ENCODE measurements at regions not wholly inside any gene's neighbourhood (a gene's known extent, or its start where the extent isn't known, plus 50 kb on each side); places are given as distances from the start of the nearest gene placed in this dataset.

GRCh38 chr7:25832929-25833328 is 319.1 kb upstream of the NFE2L3 start:
- TF ChIP-seq, protein P1, sequence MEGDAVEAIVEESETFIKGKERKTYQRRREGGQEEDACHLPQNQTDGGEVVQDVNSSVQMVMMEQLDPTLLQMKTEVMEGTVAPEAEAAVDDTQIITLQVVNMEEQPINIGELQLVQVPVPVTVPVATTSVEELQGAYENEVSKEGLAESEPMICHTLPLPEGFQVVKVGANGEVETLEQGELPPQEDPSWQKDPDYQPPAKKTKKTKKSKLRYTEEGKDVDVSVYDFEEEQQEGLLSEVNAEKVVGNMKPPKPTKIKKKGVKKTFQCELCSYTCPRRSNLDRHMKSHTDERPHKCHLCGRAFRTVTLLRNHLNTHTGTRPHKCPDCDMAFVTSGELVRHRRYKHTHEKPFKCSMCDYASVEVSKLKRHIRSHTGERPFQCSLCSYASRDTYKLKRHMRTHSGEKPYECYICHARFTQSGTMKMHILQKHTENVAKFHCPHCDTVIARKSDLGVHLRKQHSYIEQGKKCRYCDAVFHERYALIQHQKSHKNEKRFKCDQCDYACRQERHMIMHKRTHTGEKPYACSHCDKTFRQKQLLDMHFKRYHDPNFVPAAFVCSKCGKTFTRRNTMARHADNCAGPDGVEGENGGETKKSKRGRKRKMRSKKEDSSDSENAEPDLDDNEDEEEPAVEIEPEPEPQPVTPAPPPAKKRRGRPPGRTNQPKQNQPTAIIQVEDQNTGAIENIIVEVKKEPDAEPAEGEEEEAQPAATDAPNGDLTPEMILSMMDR (IDR thresholded peaks at IDR 0.05; ENCODE audit: borderline replicate concordance, control extremely low read depth, extremely low read depth, insufficient read depth, missing control alignments): no peak
- in situ Hi-C loops (cut with MboI; ENCODE audit: low sequenced_read_pairs, unreplicated experiment): loop anchor here (25.0 kb wide), 1 partner anchor 446 kb away; no protein-coding TSS in a partner anchor
- DNase-seq (ENCODE audit: low spot score): no peak

- no peak for DNase-seq (ENCODE audit: low spot score)
- in situ Hi-C loops (cut with MboI; ENCODE audit: low sequenced_read_pairs, unreplicated experiment): loop anchor here (25.0 kb wide), 1 partner anchor 447 kb away; no protein-coding TSS in a partner anchor
- TF ChIP-seq, protein P1 (IDR thresholded peaks at IDR 0.05; ENCODE audit: borderline replicate concordance, control extremely low read depth, extremely low read depth, insufficient read depth, missing control alignments): no peak
Measured at GRCh38 chr7:25834050-25834449, 317.9 kb upstream of the NFE2L3 start.

- in situ Hi-C loops (cut with MboI; ENCODE audit: low sequenced_read_pairs, unreplicated experiment): loop anchor here (25.0 kb wide), 1 partner anchor 448 kb away; no protein-coding TSS in a partner anchor
- DNase-seq (ENCODE audit: low spot score): no peak
Measured at GRCh38 chr7:25835197-25835596, 316.8 kb upstream of the NFE2L3 start.

DNA sequence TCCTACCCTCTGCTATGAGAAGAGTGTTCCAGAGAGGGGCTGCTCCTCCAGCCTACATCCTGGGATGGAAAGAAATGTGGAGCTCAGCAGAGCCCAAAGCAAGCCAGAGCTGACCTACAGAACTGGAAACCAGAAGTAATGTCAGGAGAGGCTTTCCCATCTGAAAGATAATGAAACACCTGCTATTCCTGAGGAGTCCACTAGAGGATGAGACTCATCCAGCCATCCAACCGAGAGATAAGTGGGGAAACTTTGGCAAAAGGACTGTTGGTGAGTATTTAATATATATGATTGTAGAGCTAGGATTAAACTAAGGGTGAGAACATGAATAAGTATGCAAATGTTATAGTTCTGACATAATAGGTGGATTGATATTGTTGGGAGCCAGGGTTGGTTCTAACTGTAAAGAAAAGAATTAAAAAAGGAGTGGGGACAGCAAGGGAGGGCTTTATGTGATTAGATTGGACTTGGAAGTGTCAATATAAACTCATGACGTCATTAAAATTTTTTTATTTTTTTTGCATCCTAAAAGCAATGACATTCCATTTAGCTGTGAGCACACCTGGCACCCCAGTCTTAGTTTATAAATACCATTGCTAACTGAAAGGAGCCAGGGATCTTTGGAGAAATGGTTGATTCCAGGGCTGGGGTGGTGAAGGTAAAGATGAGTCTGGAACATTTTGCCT is 312.8 kb upstream of the NFE2L3 start:
- in situ Hi-C loops (cut with MboI; ENCODE audit: low sequenced_read_pairs, unreplicated experiment): loop anchor here (25.0 kb wide), 1 partner anchor 452 kb away; no protein-coding TSS in a partner anchor
- no peak for DNase-seq (ENCODE audit: low spot score)

More at GRCh38 chr7:25835197-25835596, 316.8 kb upstream of the NFE2L3 start:
- TF ChIP-seq, protein P1 (IDR thresholded peaks at IDR 0.05; ENCODE audit: borderline replicate concordance, control extremely low read depth, extremely low read depth, insufficient read depth, missing control alignments): no peak

DNA sequence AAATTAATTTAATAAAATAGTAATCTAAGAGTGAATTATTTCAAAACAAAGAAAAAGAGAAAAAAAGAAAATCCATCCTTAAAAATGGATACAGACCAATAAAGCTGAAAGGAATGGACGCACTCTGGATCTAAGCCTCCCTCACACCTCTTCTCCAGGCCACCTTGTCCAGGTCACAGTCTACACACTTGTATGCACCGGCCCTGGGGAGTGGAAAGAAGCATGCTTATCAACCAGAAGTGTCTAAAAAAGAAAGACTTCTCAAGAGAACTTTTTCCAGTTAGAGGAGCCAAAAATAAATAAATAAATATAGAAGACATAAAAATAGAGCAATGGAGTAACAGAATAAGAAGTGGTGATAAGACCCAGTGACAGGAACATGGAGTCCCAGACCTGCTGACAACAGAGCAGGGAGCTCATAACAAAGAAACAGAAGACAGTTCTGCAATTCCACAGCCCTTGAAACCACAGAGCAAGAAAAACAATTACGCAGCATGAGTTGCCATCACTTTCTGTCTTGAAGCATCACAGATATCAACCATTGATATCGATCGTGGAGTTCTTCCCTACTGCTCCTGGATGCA is 311.7 kb upstream of the NFE2L3 start:
- in situ Hi-C loops (cut with MboI; ENCODE audit: low sequenced_read_pairs, unreplicated experiment): loop anchor here (25.0 kb wide), 1 partner anchor 453 kb away; no protein-coding TSS in a partner anchor
- TF ChIP-seq, protein P1 (IDR thresholded peaks at IDR 0.05; ENCODE audit: borderline replicate concordance, control extremely low read depth, extremely low read depth, insufficient read depth, missing control alignments): no peak
- DNase-seq (ENCODE audit: low spot score): no peak

More for the DNA sequence above, 312.8 kb upstream of the NFE2L3 start:
- TF ChIP-seq, protein P1 (IDR thresholded peaks at IDR 0.05; ENCODE audit: borderline replicate concordance, control extremely low read depth, extremely low read depth, insufficient read depth, missing control alignments): no peak

GRCh38 chr7:25841575-25841974 is 310.4 kb upstream of the NFE2L3 start:
- no peak for DNase-seq (ENCODE audit: low spot score)
- in situ Hi-C loops (cut with MboI; ENCODE audit: low sequenced_read_pairs, unreplicated experiment): loop anchor here (25.0 kb wide), 1 partner anchor 454 kb away; no protein-coding TSS in a partner anchor
- TF ChIP-seq, protein P1 (IDR thresholded peaks at IDR 0.05; ENCODE audit: borderline replicate concordance, control extremely low read depth, extremely low read depth, insufficient read depth, missing control alignments): no peak
